ENCODE measurements at regions not wholly inside any gene's neighbourhood (a gene's known extent, or its start where the extent isn't known, plus 50 kb on each side); places are given as distances from the start of the nearest gene placed in this dataset.
A peak's percentile ranks its signal among the peaks of the same experiment; 100 is the strongest.

DNA sequence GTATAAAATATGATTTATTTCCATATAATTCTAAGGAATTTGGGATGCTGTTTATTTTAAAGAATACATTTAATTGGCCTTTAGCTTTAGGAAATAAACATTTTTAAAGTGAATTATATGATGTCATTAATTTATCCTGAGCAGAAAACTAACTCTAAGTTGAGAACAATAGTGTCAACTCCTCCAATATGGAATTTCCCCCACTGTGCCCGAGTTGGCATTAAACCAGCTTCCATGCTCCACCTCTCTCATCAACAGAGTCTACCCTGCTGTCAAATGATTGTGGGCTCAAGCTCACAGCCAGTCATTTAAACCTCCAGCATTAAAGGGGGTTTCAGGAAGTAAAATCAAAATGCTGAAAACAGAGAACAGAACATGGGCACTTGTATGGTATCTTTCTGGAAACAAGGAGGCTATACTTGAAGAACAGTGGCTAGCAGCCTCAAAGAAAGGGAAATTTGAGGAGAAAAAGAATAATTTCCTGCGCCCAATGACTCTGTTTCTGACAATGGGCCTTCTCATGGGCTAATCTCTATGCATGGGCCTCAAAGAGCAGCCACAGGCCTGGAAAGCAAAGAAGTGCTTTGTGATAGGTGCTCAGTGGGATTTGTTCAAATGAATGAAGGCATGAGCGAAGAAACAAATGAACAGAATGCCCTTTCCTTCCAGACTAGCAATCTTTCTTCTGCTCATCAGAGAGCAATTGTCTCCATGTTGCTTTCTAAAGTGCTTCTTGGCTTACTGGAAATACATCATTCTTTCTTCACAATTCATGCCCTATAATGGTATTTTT, 252.8 kb downstream of the MTX2 start:
- no peak for TF ChIP-seq RAD21 (IDR thresholded peaks at IDR 0.05; ENCODE audit: low read depth)
- no peak for TF ChIP-seq CEBPB (IDR thresholded peaks at IDR 0.05)
- TF ChIP-seq, protein P1, sequence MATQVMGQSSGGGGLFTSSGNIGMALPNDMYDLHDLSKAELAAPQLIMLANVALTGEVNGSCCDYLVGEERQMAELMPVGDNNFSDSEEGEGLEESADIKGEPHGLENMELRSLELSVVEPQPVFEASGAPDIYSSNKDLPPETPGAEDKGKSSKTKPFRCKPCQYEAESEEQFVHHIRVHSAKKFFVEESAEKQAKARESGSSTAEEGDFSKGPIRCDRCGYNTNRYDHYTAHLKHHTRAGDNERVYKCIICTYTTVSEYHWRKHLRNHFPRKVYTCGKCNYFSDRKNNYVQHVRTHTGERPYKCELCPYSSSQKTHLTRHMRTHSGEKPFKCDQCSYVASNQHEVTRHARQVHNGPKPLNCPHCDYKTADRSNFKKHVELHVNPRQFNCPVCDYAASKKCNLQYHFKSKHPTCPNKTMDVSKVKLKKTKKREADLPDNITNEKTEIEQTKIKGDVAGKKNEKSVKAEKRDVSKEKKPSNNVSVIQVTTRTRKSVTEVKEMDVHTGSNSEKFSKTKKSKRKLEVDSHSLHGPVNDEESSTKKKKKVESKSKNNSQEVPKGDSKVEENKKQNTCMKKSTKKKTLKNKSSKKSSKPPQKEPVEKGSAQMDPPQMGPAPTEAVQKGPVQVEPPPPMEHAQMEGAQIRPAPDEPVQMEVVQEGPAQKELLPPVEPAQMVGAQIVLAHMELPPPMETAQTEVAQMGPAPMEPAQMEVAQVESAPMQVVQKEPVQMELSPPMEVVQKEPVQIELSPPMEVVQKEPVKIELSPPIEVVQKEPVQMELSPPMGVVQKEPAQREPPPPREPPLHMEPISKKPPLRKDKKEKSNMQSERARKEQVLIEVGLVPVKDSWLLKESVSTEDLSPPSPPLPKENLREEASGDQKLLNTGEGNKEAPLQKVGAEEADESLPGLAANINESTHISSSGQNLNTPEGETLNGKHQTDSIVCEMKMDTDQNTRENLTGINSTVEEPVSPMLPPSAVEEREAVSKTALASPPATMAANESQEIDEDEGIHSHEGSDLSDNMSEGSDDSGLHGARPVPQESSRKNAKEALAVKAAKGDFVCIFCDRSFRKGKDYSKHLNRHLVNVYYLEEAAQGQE (IDR thresholded peaks at IDR 0.05; ENCODE audit: low read depth), result no peak
- TF ChIP-seq, protein P2, sequence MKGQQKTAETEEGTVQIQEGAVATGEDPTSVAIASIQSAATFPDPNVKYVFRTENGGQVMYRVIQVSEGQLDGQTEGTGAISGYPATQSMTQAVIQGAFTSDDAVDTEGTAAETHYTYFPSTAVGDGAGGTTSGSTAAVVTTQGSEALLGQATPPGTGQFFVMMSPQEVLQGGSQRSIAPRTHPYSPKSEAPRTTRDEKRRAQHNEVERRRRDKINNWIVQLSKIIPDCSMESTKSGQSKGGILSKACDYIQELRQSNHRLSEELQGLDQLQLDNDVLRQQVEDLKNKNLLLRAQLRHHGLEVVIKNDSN (IDR thresholded peaks at IDR 0.05), result no peak
- no peak for TF ChIP-seq EP300 (IDR thresholded peaks at IDR 0.05; ENCODE audit: borderline replicate concordance)
- no peak for TF ChIP-seq CREB1 (IDR thresholded peaks at IDR 0.05; ENCODE audit: low read depth)
- no peak for TF ChIP-seq EGR1 (IDR thresholded peaks at IDR 0.05)
- TF ChIP-seq, protein P3, sequence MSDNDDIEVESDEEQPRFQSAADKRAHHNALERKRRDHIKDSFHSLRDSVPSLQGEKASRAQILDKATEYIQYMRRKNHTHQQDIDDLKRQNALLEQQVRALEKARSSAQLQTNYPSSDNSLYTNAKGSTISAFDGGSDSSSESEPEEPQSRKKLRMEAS (IDR thresholded peaks at IDR 0.05), result no peak
- TF ChIP-seq TAF1 (IDR thresholded peaks at IDR 0.05; ENCODE audit: low read depth), result no peak
- peak; percentile 58; the same call in 1 of the 2 replicates for TF ChIP-seq NFIC (IDR thresholded peaks at IDR 0.05)
- no peak for TF ChIP-seq FOXM1 (IDR thresholded peaks at IDR 0.05; ENCODE audit: borderline replicate concordance, low read depth)
- TF ChIP-seq TEAD4 (IDR thresholded peaks at IDR 0.05), result no peak
- TF ChIP-seq YY1 (IDR thresholded peaks at IDR 0.05; ENCODE audit: low read depth), result no peak
